Spleen (tissue), 11 donors: ENCODE measurements at regions not wholly inside any gene's neighbourhood (a gene's known extent, or its start where the extent isn't known, plus 50 kb on each side); places are given as distances from the start of the nearest gene placed in this dataset.

Source experiments
- DNase-seq: peaks from one replicate; pipeline ENCODE4 v3.0.0-alpha.2; 2020
- H3K27ac ChIP-seq, 8 donors: fragments of 200-600 bp; sonication (generic) in 7 of 8; 1 replicate in 4 of 8; 2 replicates in 4 of 8; pipeline versions ENCODE4 v1.5.0 to v1.8.0; 2016 to 2021; ENCODE audit warnings: inconsistent platforms in 4 of 8, mild to moderate bottlenecking in 4 of 8, moderate library complexity in 1 of 8
- H3K27me3 ChIP-seq, 7 donors: fragments of 200-600 bp; sonication (generic) in 6 of 7; replicated peaks in 1 of 7; 1 replicate in 4 of 7; 2 replicates in 3 of 7; pipeline versions ENCODE4 v1.5.0 to v1.8.0; 2016 to 2021; ENCODE audit warnings: inconsistent platforms in 3 of 7, mild to moderate bottlenecking in 1 of 7
- H3K36me3 ChIP-seq, 6 donors: fragments of 200-600 bp; sonication (generic) in 5 of 6; 1 replicate in 4 of 6; 2 replicates in 2 of 6; pipeline versions ENCODE4 v1.5.0 to v1.8.0; 2016 to 2021; ENCODE audit warnings: inconsistent platforms in 2 of 6
- H3K4me1 ChIP-seq, 6 donors: fragments of 200-600 bp; sonication (generic) in 5 of 6; 1 replicate in 3 of 6; 2 replicates in 3 of 6; pipeline versions ENCODE4 v1.5.0 to v1.8.0; 2016 to 2021; ENCODE audit warnings: inconsistent platforms in 3 of 6
- H3K4me3 ChIP-seq, 8 donors: fragments of 200-600 bp; sonication (generic) in 7 of 8; 1 replicate in 4 of 8; 2 replicates in 4 of 8; pipeline versions ENCODE4 v1.5.0 to v1.8.0; 2016 to 2021; ENCODE audit warnings: inconsistent platforms in 4 of 8, mild to moderate bottlenecking in 4 of 8, moderate library complexity in 2 of 8
- H3K9me3 ChIP-seq, 8 donors: fragments of 200-600 bp; sonication (generic) in 7 of 8; 1 replicate in 4 of 8; 2 replicates in 4 of 8; pipeline versions ENCODE4 v1.5.0 to v1.8.0; 2016 to 2021; ENCODE audit warnings: inconsistent platforms in 4 of 8
- CTCF ChIP-seq, 11 experiments: fragments of 200-600 bp in 7 of 11; fragments of 450-650 bp in 4 of 11; sonication (generic) in 4 of 11; IDR thresholded peaks in 8 of 11; conservative IDR thresholded peaks in 3 of 11; 1 replicate in 7 of 11; 2 replicates in 4 of 11; pipeline versions ENCODE4 v1.4.0 to v1.8.0; 2016 to 2021; ENCODE audit warnings: antibody characterized with exemption in 11 of 11, inconsistent platforms in 4 of 11, mild to moderate bottlenecking in 1 of 11
- POLR2A ChIP-seq, 3 donors: fragments of 450-650 bp; IDR thresholded peaks; one replicate each; pipeline ENCODE4 v1.5.1; 2017; ENCODE audit warnings: antibody characterized with exemption in 3 of 3, mild to moderate bottlenecking in 1 of 3
- POLR2AphosphoS5 ChIP-seq, 3 donors: sonication (generic); formaldehyde crosslinking; IDR thresholded peaks; one replicate each; pipeline ENCODE4 v1.5.1; 2017; ENCODE audit warnings: antibody characterized with exemption in 3 of 3
- WGBS, 5 donors: extraction: QIAGEN DNeasy Blood & Tissue Kit in 3 of 5; methylation state at CpG; one replicate each; pipeline versions ENCODE4 v1.1.5 to v1.1.7; 2013 to 2018; 5-methylcytosine and 5-hydroxymethylcytosine counted together
- intact Hi-C: fragments of 100-400 bp; cut with DNase I; formaldehyde crosslinking; loops from one replicate; pipeline ENCODE4 v1.15.0; 2023; ENCODE audit warnings: low total_unique reads
- donor health status: healthy with polysubstance abuse.
- donor health status: DM: no; HTN: no; CAD: no; lungs with moderate emphysema.
- donor health status: DM: no; HTN: no; CAD: no.
- donor health status: Bipolar disorder and iron deficiency.
- donor health status: healthy.
- donor health status: DM: no; HTN: no; CAD: no.
- donor health status: DM: yes; HTN: yes; CAD: no.

GRCh38 chr3:72543246-72543645, 305.0 kb downstream of the SHQ1 start:
- 44 to 84% (median 74%) methylated on average over 3 of the region's 3 CpGs for WGBS, 5 donors
- Histone ChIP-seq H3K36me3 (no peaks in the 10 kb centered on the region), H3K27ac (no peak overlapping the region), H3K9me3 (peaks cover 0 to 8% (median 5%) of the 10 kb centered on the region in 8 donors), H3K4me1 (peaks cover 0 to 7% (median 0%) of the 10 kb centered on the region in 6 donors), H3K4me3 (no peak overlapping the region), H3K27me3 (no peaks in the 10 kb centered on the region)
- TF ChIP-seq POLR2A (IDR thresholded peaks at IDR 0.05) (no peak), POLR2AphosphoS5 (IDR thresholded peaks at IDR 0.05) (no peak), CTCF (IDR thresholded peaks at IDR 0.05 in 8 of 11, conservative IDR thresholded peaks at IDR 0.05 in 3 of 11) (no peak)
- no peak for DNase-seq
- intact Hi-C loops = no loop called here

- 84 to 90% (median 86%) methylated on average over 6 of the region's 6 CpGs for WGBS, 5 donors
- Histone ChIP-seq H3K27me3 (no peaks in the 10 kb centered on the region), H3K4me3 (no peak overlapping the region), H3K27ac (no peak overlapping the region), H3K36me3 (no peaks in the 10 kb centered on the region), H3K4me1 (peaks cover 0 to 7% (median 0%) of the 10 kb centered on the region in 6 donors), H3K9me3 (peaks cover 0 to 8% (median 5%) of the 10 kb centered on the region in 8 donors)
- TF ChIP-seq CTCF (IDR thresholded peaks at IDR 0.05 in 8 of 11, conservative IDR thresholded peaks at IDR 0.05 in 3 of 11) = no peak
- intact Hi-C loops = no loop called here
- DNase-seq = no peak
Measured at GRCh38 chr3:72542781-72543180, 305.5 kb downstream of the SHQ1 start.

- WGBS, 5 donors = 88 to 94% (median 90%) methylated on average over 5 of the region's 5 CpGs
- Histone ChIP-seq H3K36me3 (no peaks in the 10 kb centered on the region), H3K4me3 (no peak overlapping the region), H3K27ac (no peak overlapping the region), H3K27me3 (no peaks in the 10 kb centered on the region), H3K4me1 (peaks cover 0 to 7% (median 0%) of the 10 kb centered on the region in 6 donors), H3K9me3 (peaks cover 0 to 8% (median 5%) of the 10 kb centered on the region in 8 donors)
- no peak for DNase-seq
- TF ChIP-seq POLR2AphosphoS5 (IDR thresholded peaks at IDR 0.05) (no peak), CTCF (IDR thresholded peaks at IDR 0.05 in 8 of 11, conservative IDR thresholded peaks at IDR 0.05 in 3 of 11) (no peak), POLR2A (IDR thresholded peaks at IDR 0.05) (no peak)
- intact Hi-C loops = no loop called here
Measured at GRCh38 chr3:72539856-72540255, 308.4 kb downstream of the SHQ1 start.

- H3K27me3 ChIP-seq = no peaks in the 10 kb centered on the region
- H3K27ac ChIP-seq = no peak overlapping the region
- no peak for TF ChIP-seq CTCF (IDR thresholded peaks at IDR 0.05 in 8 of 11, conservative IDR thresholded peaks at IDR 0.05 in 3 of 11)
- TF ChIP-seq POLR2AphosphoS5 (IDR thresholded peaks at IDR 0.05) = no peak
- no peak for TF ChIP-seq POLR2A (IDR thresholded peaks at IDR 0.05)
- peaks cover 0 to 7% (median 0%) of the 10 kb centered on the region in 6 donors for H3K4me1 ChIP-seq
- intact Hi-C loops = no loop called here
- no peak overlapping the region for H3K4me3 ChIP-seq
- peaks cover 0 to 8% (median 5%) of the 10 kb centered on the region in 8 donors for H3K9me3 ChIP-seq
- no peak for DNase-seq
- no peaks in the 10 kb centered on the region for H3K36me3 ChIP-seq
- 56 to 67% (median 60%) methylated on average over 6 of the region's 6 CpGs for WGBS, 5 donors
Measured at GRCh38 chr3:72538070-72538745, 310.0 kb downstream of the SHQ1 start.
